ENCODE measurements at regions not wholly inside any gene's neighbourhood (a gene's known extent, or its start where the extent isn't known, plus 50 kb on each side); places are given as distances from the start of the nearest gene placed in this dataset.
A peak's percentile ranks its signal among the peaks of the same experiment; 100 is the strongest.
"Not testable (repeated sequence)": the region's sequence is repeated elsewhere in the genome, so short reads cannot be mapped to it uniquely, and the experiment has no call there.

GRCh38 chr18:76715012-76715610 is 107.2 kb upstream of the ZNF236 start:
- DNase-seq: no peak

GRCh38 chr18:76713432-76713831 is 108.9 kb upstream of the ZNF236 start:
- no peak for DNase-seq

GRCh38 chr18:76712511-76713140 is 109.7 kb upstream of the ZNF236 start:
- DNase-seq: no peak

- DNase-seq: no peak
These were observed 111.5 kb upstream of the ZNF236 start for GRCh38 chr18:76710646-76711520.

- DNase-seq: peak; percentile 45
These were observed 112.4 kb upstream of the ZNF236 start for GRCh38 chr18:76709659-76710645.

GRCh38 chr18:76708722-76709353 is 113.5 kb upstream of the ZNF236 start:
- DNase-seq: no peak

- DNase-seq: no peak
These were observed 114.2 kb upstream of the ZNF236 start for GRCh38 chr18:76708071-76708721.

- DNase-seq: no peak
These were observed 114.8 kb upstream of the ZNF236 start for GRCh38 chr18:76707534-76707933.

GRCh38 chr18:76704589-76704988 is 117.8 kb upstream of the ZNF236 start:
- not testable (repeated sequence) for DNase-seq

- DNase-seq: no peak
These were observed 122.4 kb upstream of the ZNF236 start for GRCh38 chr18:76699923-76700322.

GRCh38 chr18:76697441-76697901 is 124.9 kb upstream of the ZNF236 start:
- DNase-seq: peak; percentile 32

GRCh38 chr18:76691800-76692199 is 130.6 kb upstream of the ZNF236 start:
- no peak for DNase-seq

- no peak for DNase-seq
These were observed 132.6 kb upstream of the ZNF236 start for GRCh38 chr18:76689646-76690264.

GRCh38 chr18:76688724-76689472 is 133.5 kb upstream of the ZNF236 start:
- DNase-seq: no peak

GRCh38 chr18:76687304-76687962 is 134.9 kb upstream of the ZNF236 start:
- peak; percentile 38 for DNase-seq

- DNase-seq: peak; percentile 37
These were observed 135.6 kb upstream of the ZNF236 start for GRCh38 chr18:76686737-76687231.

GRCh38 chr18:76685860-76686259 is 136.5 kb upstream of the ZNF236 start:
- no peak for DNase-seq

- DNase-seq: no peak
These were observed 137.0 kb upstream of the ZNF236 start for GRCh38 chr18:76685402-76685801.

- DNase-seq: no peak
These were observed 138.1 kb upstream of the ZNF236 start for GRCh38 chr18:76684265-76684664.
